ACHN (cell line): ENCODE measurements at regions not wholly inside any gene's neighbourhood (a gene's known extent, or its start where the extent isn't known, plus 50 kb on each side); places are given as distances from the start of the nearest gene placed in this dataset.

Source experiments
- DNase-seq: peaks from one replicate; pipeline ENCODE4 v3.0.0-alpha.2; 2015
- in situ Hi-C: cut with HindIII; loops from 2 replicates; pipeline ENCODE4 v1.10.0; 2017; ENCODE audit warnings: low sequenced_read_pairs, low pct_ligation_motif_present, low pct_unique_long_range_greater_than_20kb

DNA sequence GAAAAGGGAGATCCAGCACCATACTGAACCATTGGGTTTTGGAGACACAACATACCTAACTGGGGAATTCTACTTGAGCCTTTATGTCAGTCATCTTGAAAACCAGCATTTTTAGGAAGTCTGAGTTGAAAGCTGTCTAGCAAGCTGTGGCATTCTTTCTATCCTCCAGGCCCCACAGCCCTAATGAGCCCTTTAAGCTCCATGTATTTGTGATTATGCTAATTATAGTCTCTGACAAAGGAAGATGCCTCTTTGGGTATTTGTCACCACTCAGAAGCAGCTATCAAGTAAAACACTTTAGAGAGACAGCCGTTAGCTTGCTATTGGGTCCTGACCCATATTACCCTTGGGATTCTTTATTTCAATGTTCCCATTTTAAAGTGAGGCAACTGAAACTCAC is 159.5 kb upstream of the MANEA start:
- in situ Hi-C loops, result no loop called here
- DNase-seq, result no peak

DNA sequence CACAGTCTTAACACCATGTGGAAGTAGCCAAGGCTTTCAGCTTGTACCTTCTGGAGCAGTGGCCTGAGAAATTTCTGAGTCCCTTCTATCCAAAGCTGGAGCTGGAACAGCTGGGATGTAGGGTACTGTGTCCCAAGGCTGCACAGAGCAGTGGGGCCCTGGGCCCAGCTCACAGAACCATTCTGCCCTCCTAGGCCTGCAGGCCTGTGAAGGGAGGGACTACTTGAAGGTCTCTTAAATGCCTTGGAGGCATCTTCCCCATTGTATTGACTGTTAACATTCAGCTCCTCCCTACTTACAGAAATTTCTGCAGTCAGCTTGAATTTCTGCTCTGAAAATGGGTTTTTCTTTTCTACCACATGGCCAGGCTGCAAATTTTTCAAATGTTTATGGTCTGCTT is 156.5 kb upstream of the MANEA start:
- DNase-seq, result no peak
- in situ Hi-C loops, result no loop called here

DNA sequence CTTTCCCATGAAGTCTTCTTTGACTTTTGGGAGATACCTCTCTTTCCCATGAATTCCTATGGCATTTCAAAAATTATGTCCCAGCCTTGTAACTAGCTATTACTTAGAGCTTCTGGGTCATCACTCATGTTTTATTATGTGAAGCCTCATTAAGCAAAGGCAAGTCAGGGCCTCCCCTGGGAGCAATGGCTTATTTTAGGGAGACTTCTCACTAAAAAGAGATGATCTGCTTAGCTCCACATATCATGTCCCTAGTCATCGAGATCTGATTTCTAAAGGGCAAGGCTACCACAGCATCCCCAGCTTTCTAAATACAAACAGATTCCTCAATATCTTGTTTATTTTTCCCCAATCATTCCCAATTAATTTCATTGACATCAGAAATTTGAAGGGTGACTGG is 154.0 kb upstream of the MANEA start:
- DNase-seq, result no peak
- in situ Hi-C loops, result no loop called here

DNA sequence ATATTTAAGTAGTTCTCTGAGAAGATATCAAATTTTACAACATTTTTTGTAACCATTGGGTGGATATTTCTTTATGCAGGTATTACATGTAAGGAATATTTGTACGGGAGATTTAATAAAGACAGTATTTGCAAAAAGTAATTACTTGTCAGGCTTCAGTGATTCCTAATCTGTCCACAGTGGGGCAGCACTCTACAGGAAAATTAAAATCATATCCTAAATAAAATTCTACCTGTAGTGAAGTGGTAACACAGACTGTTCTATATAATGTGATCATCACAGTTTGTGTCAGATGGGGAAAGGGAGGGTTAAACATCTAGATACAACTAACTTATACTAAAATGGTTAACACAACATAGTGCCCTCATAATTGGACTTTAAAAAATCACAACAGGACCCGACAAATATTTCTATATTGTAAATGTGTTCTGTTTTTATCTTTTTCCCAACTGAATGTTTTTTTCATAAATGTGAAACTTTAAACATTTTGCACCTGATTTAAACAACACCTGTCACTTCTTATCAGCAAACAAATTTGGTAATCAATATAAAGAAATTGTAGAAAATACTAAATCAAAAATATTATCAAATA is 145.6 kb upstream of the MANEA start:
- peak; percentile 34 for DNase-seq
- in situ Hi-C loops, result no loop called here

DNA sequence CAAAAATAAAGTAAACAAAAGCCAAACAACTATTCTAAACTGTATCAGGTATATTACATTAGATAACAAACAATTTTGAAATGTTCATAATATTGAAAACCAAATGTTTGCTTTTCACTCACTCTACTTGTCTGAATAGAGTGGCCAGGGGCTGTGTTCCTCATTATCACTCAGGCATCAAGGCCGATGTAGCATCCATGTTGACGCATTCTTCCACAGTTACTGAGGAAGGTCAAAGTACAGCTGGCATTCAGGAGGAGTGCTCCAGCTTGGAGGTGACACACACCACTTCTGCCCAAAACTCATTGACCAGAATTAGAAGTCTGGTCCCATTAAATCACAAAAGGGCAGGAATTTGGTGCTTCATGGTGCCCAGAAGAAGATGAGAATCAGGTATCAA is 137.6 kb upstream of the MANEA start:
- DNase-seq, result no peak
- in situ Hi-C loops, result no loop called here

DNA sequence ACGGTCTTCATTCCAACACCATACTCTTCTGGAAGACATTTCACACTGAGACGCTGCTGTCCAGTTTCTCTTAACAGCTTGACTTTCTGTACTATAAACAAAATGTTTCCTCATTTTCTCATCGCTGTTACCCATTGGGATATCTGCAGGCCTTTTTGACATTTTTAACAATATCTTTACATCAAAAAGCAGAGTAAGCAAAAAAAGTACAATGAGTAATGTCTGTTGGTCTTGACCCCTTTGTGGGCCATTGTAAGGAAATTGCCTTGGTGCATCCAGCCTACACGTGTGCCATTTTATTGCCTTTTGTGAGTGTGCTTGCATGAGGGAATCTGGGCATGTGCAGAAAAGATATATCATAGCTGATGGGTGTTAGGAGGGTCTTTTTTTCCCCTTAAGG is 129.1 kb upstream of the MANEA start:
- DNase-seq, result no peak
- in situ Hi-C loops, result no loop called here

DNA sequence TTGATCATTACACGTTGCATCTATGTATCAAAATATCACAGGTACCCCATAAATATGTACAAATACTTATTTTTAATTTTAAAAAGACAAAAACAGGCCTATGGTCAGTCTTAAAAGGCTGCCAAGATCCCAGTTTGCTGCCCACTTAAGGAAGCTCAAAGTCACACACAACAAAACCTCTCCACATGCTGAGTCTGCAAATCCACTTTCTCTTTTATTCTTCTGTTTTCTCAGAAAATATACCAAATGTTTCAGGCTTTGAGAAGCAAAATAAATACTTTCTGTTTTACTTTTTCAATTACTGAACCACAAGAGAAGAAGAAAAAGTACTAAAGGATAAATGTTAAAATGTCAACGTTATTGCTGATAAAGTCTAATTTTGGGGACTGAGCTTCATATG is 107.8 kb upstream of the MANEA start:
- DNase-seq, result no peak
- in situ Hi-C loops, result no loop called here

DNA sequence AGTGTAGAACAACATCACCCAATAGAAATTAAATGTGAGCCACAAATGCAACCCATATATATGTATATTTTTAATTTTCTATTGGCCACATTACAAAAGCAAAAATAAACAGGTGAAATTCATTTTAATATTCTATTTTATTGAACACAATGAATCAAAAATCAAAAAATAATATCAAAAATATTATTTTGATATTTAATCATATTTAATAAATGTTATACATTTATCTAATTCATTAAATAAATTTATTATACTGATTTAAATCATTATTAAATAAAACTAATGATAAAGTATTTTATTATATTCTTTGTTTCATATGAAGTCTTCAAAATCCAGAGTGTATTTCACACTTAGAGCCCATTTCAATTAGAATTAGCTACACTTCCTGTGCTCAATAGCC is 98.4 kb upstream of the MANEA start:
- no peak for DNase-seq
- in situ Hi-C loops, result no loop called here

DNA sequence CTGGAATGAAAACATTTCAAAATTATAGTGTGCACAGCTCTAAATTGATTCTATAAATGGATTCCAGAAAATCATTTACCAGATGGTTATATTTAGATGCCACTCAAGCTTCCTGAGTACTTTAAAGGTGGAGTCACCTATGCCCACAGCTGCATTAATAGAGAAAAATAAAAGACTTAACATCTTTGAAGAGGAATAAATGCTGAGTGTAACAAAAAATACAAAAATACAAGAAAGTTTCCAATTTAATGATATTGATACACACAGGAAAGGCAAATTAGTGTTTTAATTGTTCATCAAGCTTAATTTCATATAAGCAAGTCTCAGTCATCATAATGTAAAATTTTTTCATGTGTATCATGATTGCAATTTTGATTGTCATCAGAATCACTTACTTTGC is 89.5 kb upstream of the MANEA start:
- no peak for DNase-seq
- in situ Hi-C loops, result no loop called here

DNA sequence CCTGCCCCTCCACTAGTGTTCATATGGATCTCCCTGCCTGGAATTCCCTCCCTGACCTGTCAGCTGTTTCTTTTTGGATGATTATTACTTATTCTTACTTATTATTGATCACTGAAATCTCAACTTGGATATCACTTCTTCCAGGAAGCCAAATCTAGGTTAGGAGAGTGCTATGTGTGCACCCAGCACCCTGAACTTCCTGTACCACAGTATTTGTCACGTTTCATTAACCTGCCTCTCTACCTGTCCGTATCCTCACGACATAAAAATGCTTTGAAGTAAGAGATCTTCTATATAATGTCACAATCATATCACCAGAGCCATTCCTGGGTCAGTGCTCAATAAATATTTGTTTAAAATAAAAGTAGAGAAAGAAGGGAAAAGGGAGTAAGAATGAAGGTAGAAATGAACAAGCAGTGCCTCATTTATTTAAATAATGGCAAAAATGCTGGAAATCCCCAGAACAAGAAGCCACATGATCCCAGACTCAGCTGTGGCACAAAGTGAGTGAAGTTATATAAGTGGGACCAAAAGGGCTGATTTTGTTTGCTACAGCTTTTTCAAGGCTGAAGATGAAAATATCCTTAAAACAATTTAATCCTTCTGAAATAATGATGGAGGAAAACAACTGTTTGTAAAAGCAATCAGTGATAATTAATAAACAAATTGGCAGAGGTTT is 88.0 kb upstream of the MANEA start:
- in situ Hi-C loops, result no loop called here
- DNase-seq, result no peak

DNA sequence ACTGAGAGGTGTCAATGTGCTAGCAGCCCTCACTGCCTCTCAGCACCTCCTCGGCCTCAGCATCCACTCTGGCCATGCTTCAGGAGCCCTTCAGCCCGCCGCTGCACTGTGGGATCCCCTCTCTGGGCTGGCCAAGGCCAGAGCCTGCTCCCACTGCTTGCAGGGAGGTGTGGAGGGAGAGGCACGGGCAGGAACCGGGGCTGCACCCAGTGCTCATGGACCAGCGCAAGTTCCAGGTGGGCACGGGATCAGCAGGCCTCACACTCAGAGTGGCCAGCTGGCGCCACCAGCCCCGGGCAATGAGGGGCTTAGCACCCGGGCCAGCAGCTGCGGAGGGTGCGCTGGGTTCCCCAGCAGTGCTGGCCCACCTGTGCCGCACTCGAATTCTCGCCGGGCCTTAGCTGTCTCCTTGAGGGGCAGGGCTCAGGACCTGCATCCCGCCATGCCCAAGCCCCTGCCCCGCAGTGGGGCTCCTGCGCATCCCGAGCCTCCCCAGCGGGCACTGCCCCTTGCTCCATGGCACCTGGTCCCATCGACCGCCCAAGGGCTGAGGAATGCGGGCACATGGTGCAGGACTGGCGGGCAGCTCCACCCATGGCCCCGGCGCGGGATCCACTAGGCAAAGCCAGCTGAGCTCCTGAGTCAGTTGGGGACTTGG is 80.4 kb upstream of the MANEA start:
- DNase-seq, result no peak
- in situ Hi-C loops, result no loop called here

DNA sequence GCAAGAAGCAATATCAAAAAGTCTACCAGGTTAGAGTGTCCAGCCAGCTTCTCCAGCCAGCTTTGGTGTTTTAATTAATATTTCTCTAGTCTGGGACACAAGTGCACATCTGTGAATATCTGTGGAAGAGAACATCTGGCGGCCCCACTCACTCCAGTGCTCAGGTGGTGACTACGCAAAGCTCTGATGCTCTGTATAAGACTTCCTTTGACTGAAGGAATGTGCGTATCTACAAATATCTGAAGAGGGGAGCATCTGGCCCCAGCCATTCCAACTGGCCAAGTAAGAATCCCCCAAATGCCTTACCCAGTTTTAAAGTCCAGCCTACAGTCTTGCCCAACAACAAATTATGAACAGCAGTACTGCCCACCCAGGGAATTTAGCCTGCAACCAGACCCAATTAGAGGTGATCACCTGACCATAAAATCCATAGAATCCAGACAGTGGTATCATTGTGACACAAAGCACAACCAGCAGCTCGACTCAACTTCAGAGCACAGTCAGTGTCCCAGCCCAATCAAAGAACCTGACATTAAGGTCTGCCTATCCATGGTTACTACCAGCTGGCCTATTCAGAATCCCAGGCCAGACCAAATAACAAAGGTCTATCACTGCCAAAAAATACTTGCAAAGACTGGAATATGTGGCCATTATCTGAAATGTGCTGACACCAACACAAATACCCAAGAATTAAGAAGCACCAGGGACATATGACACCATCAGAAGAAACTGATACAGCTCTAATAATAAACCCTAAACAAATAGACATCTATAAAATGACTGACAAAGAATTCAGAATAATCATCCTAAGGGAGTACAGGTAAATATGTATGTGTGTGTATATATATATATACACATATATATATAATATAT is 76.1 kb upstream of the MANEA start:
- DNase-seq, result no peak
- in situ Hi-C loops, result no loop called here

DNA sequence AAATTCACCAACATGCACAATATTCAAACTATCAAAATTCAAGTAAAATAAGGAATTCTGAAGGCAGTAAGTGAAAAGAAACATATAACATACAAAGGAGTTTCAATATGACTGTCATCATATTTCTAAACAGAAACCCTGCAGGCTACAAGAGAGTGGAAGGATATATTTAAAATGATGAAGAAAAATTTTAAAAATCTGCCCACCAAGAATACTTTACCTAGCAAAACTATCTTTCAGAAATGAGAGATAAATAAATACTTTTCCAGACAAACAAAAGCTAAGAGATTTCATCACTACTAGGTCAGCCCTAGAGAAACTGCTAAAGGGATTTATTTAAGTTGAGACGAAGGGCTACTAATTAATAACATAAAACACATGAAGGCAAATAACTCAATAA is 73.8 kb upstream of the MANEA start:
- in situ Hi-C loops, result no loop called here

DNA sequence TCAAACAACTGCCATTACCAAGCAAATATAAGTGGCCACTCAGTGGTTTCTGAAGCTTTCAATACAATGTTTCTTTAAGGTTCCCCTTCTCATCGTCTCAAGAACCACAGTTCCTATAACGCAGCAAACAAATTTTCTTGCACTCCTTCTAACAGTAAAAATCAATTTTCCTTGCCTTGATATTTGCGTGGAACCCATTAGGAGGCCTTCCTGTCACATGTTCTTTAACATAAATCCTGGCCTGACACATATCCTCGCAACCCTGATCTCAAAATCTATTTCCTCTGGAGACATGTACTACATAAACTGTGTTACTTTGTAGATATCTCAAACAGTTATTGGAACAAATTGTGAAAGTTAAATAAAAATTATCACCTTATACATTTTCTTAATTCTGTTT is 65.9 kb upstream of the MANEA start:
- in situ Hi-C loops, result no loop called here
- no peak for DNase-seq

More for the DNA sequence above, 73.8 kb upstream of the MANEA start:
- DNase-seq, result no peak

DNA sequence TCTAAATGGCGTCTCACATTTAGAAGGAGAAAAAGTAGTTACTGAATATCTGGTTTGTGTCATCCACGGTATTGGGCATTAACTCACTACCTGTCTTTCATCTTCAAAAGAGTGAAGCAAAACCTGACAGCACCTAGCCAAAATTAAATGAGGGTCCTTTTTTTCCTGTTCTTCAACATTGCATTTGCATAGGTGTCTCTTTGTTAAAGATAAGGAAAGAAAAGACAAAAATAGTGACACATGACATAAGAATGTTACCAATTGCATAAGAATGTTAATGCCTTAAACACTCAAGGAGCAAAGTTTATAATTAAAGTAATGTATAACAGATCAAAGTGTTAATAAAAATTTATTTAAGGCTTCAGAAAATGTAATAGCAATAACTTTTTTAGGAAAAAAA is 61.4 kb upstream of the MANEA start:
- DNase-seq, result no peak
- in situ Hi-C loops, result no loop called here

DNA sequence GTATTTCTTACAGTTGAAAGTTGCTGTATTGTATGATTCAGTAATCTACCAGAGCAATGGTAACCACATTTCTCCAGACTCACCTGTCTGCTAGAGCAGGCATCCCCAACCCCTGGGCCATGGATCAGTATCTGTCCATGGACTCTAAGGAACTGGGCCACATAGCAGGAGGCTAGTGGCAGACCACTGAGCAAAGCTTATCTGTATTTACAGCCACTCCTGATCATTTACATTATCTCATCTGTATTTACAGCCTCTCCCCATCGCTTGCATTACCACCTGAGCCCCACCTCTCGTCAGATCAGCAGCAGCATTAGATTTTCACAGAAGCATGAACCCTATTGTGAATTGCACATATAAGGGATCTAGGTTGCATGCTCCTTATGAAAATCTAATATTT is 60.3 kb upstream of the MANEA start:
- no peak for DNase-seq

DNA sequence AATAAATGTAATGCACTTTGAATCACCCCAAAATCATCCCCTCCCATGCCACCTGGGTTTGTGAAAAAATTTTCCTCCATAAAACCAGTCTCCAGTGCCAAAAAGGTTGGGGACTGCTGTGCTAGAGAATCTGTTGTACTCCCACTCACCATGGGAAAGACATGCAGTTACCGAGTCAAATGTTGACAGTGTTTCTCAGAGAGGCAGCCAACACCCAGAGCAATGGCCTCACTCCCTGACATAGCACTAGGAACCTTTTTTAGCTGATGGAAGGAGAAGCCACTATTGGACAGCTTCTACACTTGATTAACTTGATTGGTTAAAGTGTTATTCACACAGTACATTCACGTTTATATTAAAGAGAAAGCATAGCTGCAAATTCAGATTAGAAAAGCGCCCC is 59.8 kb upstream of the MANEA start:
- in situ Hi-C loops, result no loop called here
- no peak for DNase-seq

More for the DNA sequence above, 60.3 kb upstream of the MANEA start:
- in situ Hi-C loops, result no loop called here

DNA sequence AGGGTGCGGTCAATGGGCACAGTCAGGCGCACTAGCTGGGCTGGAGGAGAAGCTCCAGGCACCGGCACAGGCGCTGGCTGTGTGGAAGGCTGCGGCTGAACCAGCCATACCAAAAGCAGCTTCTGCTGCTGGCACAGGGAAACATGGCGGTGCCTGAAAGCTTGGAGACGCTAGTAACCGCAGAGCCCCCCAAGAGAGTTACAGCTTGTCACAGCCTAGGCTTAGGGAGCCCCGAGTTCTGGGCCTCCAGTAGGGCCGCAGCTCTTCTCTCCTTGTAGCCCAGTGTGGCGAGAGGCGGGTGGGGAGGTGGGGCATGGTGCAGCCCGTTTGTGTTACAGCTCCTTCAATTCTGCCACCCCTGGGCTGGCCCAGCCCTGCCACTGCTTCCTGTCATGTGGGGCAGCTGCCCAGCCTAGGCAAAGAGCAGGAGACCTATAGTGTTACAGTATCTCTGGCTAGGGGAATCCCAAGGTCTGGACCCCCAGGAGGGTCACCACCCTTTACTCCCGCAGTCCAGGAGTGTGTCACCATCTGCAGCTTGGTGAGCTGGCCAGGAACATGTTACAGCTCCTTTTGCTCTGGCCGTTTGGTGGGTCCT is 58.6 kb upstream of the MANEA start:
- DNase-seq, result no peak
- in situ Hi-C loops, result no loop called here
